ENCODE measurements at regions not wholly inside any gene's neighbourhood (a gene's known extent, or its start where the extent isn't known, plus 50 kb on each side); places are given as distances from the start of the nearest gene placed in this dataset.
A peak's percentile ranks its signal among the peaks of the same experiment; 100 is the strongest.
"Not testable (repeated sequence)": the region's sequence is repeated elsewhere in the genome, so short reads cannot be mapped to it uniquely, and the experiment has no call there.

GRCh38 chr20:36082315-36082915, 72.1 kb upstream of the EPB41L1 start:
- H3K4me1 Mint-ChIP-seq, result peaks cover 7% of the 10 kb centered on the region
- peaks cover 5% of the 10 kb centered on the region for H3K27me3 Mint-ChIP-seq
- DNase-seq, result no peak
- no peak overlapping the region for H3K4me3 Mint-ChIP-seq
- no peaks in the 10 kb centered on the region for H3K9me3 Mint-ChIP-seq
- no peak overlapping the region for H3K27ac Mint-ChIP-seq
- no peaks in the 10 kb centered on the region for H3K36me3 Mint-ChIP-seq

DNA sequence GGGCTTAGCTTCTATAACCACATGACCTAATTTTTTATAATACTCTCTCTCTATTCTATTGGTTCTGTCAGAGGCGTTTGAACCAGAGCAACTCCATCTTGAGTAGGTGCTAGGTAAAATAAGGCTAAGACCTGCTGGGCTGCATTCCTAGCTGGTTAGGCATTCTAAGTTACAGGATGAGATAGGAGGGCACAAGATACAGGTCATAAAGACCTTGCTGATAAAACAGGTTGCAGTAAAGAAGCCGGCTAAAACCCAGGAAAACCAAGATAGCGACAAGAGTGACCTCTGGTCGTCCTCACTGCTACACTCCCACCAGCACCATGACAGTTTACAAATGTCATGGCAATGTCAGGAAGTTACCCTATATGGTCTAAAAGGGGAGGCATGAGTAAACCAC, 71.3 kb upstream of the EPB41L1 start:
- not testable (repeated sequence) for H3K27me3 Mint-ChIP-seq, H3K4me1 Mint-ChIP-seq, DNase-seq, H3K9me3 Mint-ChIP-seq, H3K4me3 Mint-ChIP-seq, H3K27ac Mint-ChIP-seq, H3K36me3 Mint-ChIP-seq

DNA sequence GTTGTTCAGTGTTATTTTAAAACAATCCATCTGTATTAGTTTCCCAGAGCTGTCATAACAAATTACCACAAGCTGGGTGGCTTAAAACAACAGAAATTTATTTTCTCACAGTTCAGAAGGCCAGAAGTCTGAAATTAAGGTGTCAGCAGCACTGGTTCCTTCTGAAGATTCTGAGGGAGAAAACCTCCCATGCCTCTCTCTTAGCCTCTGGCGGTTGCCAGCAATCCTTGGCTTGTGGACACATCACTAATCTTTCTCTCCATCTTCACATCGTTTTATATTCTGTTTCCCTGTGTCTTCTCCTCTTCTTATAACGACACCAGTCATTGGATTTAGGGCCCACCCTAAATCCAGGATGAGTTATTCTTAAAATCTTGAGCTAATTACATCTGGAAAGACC, 70.2 kb upstream of the EPB41L1 start:
- no peak for DNase-seq
- no peaks in the 10 kb centered on the region for H3K9me3 Mint-ChIP-seq
- H3K27ac Mint-ChIP-seq, result no peak overlapping the region
- no peaks in the 10 kb centered on the region for H3K36me3 Mint-ChIP-seq
- H3K4me3 Mint-ChIP-seq, result no peak overlapping the region
- peaks cover 7% of the 10 kb centered on the region for H3K4me1 Mint-ChIP-seq
- H3K27me3 Mint-ChIP-seq, result peaks cover 11% of the 10 kb centered on the region

GRCh38 chr20:36084897-36085613, 69.5 kb upstream of the EPB41L1 start:
- H3K4me3 Mint-ChIP-seq, result no peak overlapping the region
- no peak overlapping the region for H3K27ac Mint-ChIP-seq
- DNase-seq, result no peak
- peaks cover 14% of the 10 kb centered on the region for H3K27me3 Mint-ChIP-seq
- H3K9me3 Mint-ChIP-seq, result no peaks in the 10 kb centered on the region
- H3K36me3 Mint-ChIP-seq, result no peaks in the 10 kb centered on the region
- peaks cover 3% of the 10 kb centered on the region for H3K4me1 Mint-ChIP-seq

GRCh38 chr20:36085686-36086267, 68.8 kb upstream of the EPB41L1 start:
- Mint-ChIP-seq H3K27me3 (peaks cover 19% of the 10 kb centered on the region), H3K4me3 (no peak overlapping the region), H3K9me3 (no peaks in the 10 kb centered on the region), H3K4me1 (peaks cover 1% of the 10 kb centered on the region), H3K36me3 (no peaks in the 10 kb centered on the region), H3K27ac (no peak overlapping the region)
- DNase-seq, result peak; percentile 5

GRCh38 chr20:36086767-36087166, 67.8 kb upstream of the EPB41L1 start:
- no peak for DNase-seq
- Mint-ChIP-seq H3K4me3 (no peak overlapping the region), H3K4me1 (peaks cover 1% of the 10 kb centered on the region), H3K27ac (no peak overlapping the region), H3K9me3 (no peaks in the 10 kb centered on the region), H3K36me3 (no peaks in the 10 kb centered on the region), H3K27me3 (peaks cover 28% of the 10 kb centered on the region)

- no peak for DNase-seq
- H3K4me3 Mint-ChIP-seq, result no peak overlapping the region
- no peaks in the 10 kb centered on the region for H3K36me3 Mint-ChIP-seq
- H3K27ac Mint-ChIP-seq, result no peak overlapping the region
- peaks cover 12% of the 10 kb centered on the region for H3K4me1 Mint-ChIP-seq
- H3K9me3 Mint-ChIP-seq, result no peaks in the 10 kb centered on the region
- H3K27me3 Mint-ChIP-seq, result peaks cover 50% of the 10 kb centered on the region
These were observed 64.3 kb upstream of the EPB41L1 start for GRCh38 chr20:36090223-36090622.

DNA sequence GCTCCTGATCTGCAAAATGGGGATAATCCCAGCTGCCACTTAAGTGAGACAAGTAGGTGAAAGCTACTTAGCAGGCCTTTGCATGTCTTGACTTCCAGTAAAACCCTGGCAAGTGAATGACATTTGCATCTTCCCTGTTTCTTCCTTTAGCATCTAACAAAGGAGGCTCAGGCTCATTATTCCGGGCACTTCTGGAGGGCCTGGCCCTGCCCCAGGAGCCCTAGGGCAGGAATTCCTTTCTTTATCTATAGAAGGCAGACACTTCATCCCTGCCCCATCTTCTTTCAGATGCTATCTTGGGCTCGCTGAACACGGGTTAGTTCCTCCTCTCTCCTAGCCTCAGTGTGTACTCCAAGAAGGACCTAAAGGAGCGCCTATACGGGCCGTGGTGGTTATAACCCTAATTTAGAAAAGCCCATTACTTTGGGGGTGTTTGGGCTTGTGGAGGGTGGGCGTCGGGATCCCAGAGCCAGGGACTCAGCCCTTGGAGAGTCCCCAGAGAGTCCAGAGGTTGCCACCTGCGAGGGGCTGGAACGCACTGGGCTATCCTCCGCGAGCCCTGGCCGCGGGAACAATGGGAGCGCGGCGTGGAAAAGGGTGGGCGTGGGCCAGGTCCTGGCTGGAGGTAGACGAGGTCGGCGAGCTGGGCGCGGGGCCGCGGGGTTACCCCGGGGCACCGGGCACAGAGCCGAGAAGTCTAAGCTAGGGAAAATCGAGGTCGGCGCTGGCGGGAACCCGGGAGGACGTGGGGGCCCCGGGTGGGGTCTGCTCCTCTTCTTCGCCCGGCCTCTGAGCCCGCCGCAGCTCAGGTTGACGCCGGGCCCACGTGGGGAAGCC, 62.8 kb upstream of the EPB41L1 start:
- Mint-ChIP-seq H3K27ac (no peak overlapping the region), H3K4me3 (peak overlapping the region; percentile 54), H3K36me3 (no peaks in the 10 kb centered on the region), H3K27me3 (peaks cover 50% of the 10 kb centered on the region), H3K4me1 (peaks cover 11% of the 10 kb centered on the region), H3K9me3 (no peaks in the 10 kb centered on the region)
- DNase-seq, result no peak

DNA sequence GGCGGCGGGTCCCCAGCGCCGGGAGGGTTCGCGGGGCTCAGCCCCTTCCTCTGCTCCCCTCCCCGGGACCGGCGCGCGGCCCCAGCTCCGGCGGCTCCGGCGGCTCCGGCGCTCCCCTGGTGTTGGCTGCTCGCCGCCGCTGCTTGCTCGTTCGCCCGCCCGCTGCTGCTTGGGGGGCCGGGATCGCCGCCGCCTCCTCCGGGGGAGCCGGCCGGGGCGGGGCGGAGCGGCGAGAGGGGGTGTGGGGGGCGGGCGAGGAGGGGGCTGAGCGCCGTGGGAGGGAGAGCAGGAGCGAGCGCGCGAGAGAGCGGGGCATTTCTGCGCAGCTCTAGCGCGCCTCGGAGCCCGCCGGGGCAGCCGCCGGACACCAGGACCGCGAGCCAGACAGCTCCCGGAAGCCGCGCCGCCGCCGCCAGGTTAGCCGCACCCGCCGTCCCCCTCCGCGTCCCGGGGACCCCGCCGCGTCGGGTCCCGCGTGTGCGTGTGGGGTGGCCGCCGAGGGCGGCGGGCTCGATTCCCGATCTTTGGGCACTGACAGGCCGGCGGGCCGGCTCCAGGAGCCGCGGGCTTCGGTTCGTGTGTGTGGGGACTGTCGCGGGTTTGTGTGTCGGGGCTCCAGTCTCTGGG, 62.0 kb upstream of the EPB41L1 start:
- no peak overlapping the region for H3K27ac Mint-ChIP-seq
- H3K27me3 Mint-ChIP-seq, result peaks cover 50% of the 10 kb centered on the region

DNA sequence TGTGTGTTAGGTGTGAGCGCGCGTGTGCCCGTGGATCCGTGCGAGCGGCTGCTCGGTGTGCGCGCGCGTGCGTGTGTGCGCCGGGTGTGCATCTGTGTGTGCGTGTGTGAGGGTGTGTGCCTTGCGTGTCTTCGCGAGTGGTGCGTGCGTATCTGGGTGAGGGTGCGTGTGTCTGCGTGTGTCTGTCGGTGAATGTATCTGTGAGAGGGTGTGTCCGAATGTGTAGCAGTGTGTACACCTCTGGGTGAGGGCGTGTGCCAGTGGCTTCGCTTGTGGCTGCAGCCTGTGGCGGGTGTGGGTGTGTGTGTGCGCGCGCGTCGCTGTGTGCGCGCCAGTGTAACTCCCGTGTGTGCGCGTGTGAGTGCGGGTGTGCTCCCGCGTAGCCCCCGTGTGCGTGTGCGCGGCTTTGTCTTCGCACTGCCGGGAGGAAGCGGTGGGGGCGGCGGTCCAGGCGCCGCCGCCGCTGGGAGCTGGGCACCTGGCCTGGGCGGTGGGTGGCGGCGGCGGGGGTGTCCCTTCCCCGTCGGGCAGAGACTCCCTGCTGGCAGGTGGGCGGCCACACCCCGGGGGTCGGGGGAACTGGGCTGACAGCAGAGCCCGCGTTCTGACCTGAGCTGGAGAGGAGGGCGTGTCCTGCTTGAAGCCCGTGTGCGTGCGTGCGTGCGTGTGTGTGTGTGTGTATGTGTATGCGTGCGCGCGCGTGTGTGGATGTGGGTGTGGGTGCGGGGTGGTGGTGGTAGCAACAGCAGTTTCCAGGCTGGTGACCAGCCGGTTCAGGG, 61.3 kb upstream of the EPB41L1 start:
- H3K27ac Mint-ChIP-seq, result no peak overlapping the region
- H3K36me3 Mint-ChIP-seq, result no peaks in the 10 kb centered on the region
- peaks cover 46% of the 10 kb centered on the region for H3K27me3 Mint-ChIP-seq
- H3K4me3 Mint-ChIP-seq, result peak overlapping the region; percentile 80
- no peaks in the 10 kb centered on the region for H3K9me3 Mint-ChIP-seq
- peaks cover 13% of the 10 kb centered on the region for H3K4me1 Mint-ChIP-seq
- DNase-seq, result peak; percentile 32

More for the DNA sequence above, 62.0 kb upstream of the EPB41L1 start:
- Mint-ChIP-seq H3K4me3 (peak overlapping the region; percentile 80), H3K4me1 (peaks cover 11% of the 10 kb centered on the region), H3K36me3 (no peaks in the 10 kb centered on the region), H3K9me3 (no peaks in the 10 kb centered on the region)
- DNase-seq, result peak; percentile 27

DNA sequence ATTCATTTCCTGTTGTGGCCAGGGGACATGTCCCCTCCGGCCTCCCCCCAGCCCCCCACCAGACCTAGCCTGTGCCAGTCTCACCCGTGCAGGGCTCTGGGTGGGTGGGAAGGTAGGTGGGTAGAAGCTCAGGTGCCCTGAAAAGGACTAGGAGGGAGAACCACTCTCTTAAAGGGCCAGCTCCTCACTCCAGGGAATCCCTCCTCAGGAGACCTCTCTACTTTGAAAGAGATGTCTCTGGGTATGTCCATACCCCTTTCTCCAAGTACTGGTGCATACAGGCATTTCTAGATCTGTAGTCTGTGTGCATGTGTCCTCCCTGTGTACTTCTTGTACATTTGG, 60.8 kb upstream of the EPB41L1 start:
- no peak for DNase-seq
- H3K9me3 Mint-ChIP-seq, result no peaks in the 10 kb centered on the region
- H3K4me3 Mint-ChIP-seq, result peak overlapping the region; percentile 51
- H3K27ac Mint-ChIP-seq, result no peak overlapping the region
- peaks cover 16% of the 10 kb centered on the region for H3K4me1 Mint-ChIP-seq
- H3K27me3 Mint-ChIP-seq, result peaks cover 46% of the 10 kb centered on the region
- H3K36me3 Mint-ChIP-seq, result no peaks in the 10 kb centered on the region

DNA sequence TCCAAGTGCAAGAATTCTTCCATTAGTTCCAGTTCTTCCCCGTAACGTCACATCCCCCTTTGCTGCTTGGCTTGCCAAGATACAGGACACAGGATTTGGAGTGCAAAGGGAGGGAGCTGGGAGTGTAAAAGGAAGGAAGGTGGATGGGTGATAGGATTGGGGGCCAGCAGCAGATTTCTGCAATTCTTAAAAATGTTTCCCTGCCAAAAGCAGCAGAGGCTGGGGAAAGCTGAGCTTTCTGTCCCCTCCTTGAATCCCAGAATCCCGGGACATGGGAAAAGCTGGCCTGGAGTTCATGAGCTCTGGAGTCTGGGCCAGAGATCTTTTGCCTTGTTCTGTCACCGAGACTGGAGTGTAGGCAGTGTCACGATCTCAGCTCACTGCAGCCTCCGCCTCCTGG, 60.0 kb upstream of the EPB41L1 start:
- DNase-seq, result no peak
- Mint-ChIP-seq H3K4me1 (peaks cover 16% of the 10 kb centered on the region), H3K27ac (no peak overlapping the region), H3K4me3 (no peak overlapping the region), H3K9me3 (no peaks in the 10 kb centered on the region), H3K27me3 (peaks cover 43% of the 10 kb centered on the region), H3K36me3 (no peaks in the 10 kb centered on the region)

DNA sequence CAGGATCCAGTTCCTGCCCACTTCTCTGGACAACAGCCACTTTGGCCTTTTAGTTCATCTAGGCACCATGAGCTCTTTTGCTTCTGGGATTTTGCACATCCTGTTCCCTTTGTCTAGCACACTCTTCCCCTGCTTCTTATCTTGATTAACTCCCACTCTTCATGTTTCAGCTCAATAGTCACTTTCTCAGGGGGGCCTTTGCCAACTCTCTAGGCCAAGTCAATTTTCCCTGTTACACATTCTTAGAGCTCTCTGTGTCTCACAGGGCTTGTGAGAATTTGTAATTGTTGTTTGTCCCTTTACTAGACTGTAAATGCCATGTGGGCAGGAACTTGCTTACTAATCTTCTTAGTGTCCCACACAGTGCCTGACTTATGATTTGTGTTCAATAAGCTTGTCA, 58.1 kb upstream of the EPB41L1 start:
- H3K36me3 Mint-ChIP-seq, result no peaks in the 10 kb centered on the region
- H3K27ac Mint-ChIP-seq, result no peak overlapping the region
- DNase-seq, result no peak
- H3K9me3 Mint-ChIP-seq, result no peaks in the 10 kb centered on the region
- H3K4me1 Mint-ChIP-seq, result peaks cover 16% of the 10 kb centered on the region
- peaks cover 25% of the 10 kb centered on the region for H3K27me3 Mint-ChIP-seq
- H3K4me3 Mint-ChIP-seq, result no peak overlapping the region

- no peak for DNase-seq
- Mint-ChIP-seq H3K4me3 (no peak overlapping the region), H3K36me3 (no peaks in the 10 kb centered on the region), H3K9me3 (no peaks in the 10 kb centered on the region), H3K27ac (no peak overlapping the region), H3K4me1 (peaks cover 16% of the 10 kb centered on the region), H3K27me3 (peaks cover 18% of the 10 kb centered on the region)
These were observed 57.0 kb upstream of the EPB41L1 start for GRCh38 chr20:36097337-36098151.

All from activated naive CD8-positive, alpha-beta T cell treated with anti-CD3 and anti-CD28 coated beads for 36 hours (primary cell).